CD14-positive monocyte (primary cell): ENCODE measurements at regions not wholly inside any gene's neighbourhood (a gene's known extent, or its start where the extent isn't known, plus 50 kb on each side); places are given as distances from the start of the nearest gene placed in this dataset.

Source experiments
- DNase-seq, 3 donors: peaks; one replicate each; pipeline ENCODE4 v3.0.0-alpha.2; 2011 to 2022
- H2AFZ ChIP-seq: 2 replicates; pipeline ENCODE4 v1.6.0; 2012; ENCODE audit warnings: mild to moderate bottlenecking, low read depth, low read length, inconsistent platforms; ENCODE audit not compliant: insufficient read depth, poor library complexity, severe bottlenecking
- H3K27ac ChIP-seq, 2 donors: 1 replicate in 1 of 2; 2 replicates in 1 of 2; pipeline ENCODE4 v1.5.1; 2012 to 2013; ENCODE audit warnings: low read length in 2 of 2, control low read depth in 1 of 2, inconsistent platforms in 1 of 2, low read depth in 1 of 2, mild to moderate bottlenecking in 1 of 2
- H3K27me3 ChIP-seq, 2 donors: one replicate each; pipeline versions ENCODE4 v1.6.0 to v1.6.1; 2011 to 2013; ENCODE audit warnings: low read length in 2 of 2; ENCODE audit not compliant: control insufficient read depth in 2 of 2, insufficient read depth in 2 of 2
- H3K36me3 ChIP-seq, 2 donors: replicated peaks in 1 of 2; 1 replicate in 1 of 2; 2 replicates in 1 of 2; pipeline versions ENCODE4 v1.5.1 to v1.6.1; 2012 to 2013; ENCODE audit warnings: low read length in 2 of 2, control low read depth in 1 of 2, inconsistent platforms in 1 of 2, mild to moderate bottlenecking in 1 of 2; ENCODE audit not compliant: insufficient read depth in 2 of 2, control insufficient read depth in 1 of 2
- H3K4me1 ChIP-seq, 2 donors: 1 replicate in 1 of 2; 2 replicates in 1 of 2; pipeline versions ENCODE4 v1.5.1 to v1.6.1; 2012 to 2013; ENCODE audit warnings: low read length in 2 of 2, control low read depth in 1 of 2, inconsistent platforms in 1 of 2, mild to moderate bottlenecking in 1 of 2, moderate library complexity in 1 of 2; ENCODE audit not compliant: insufficient read depth in 2 of 2, control insufficient read depth in 1 of 2
- H3K4me2 ChIP-seq: replicated peaks from 2 replicates; pipeline ENCODE3; 2012; ENCODE audit warnings: low read length, moderate library complexity, mild to moderate bottlenecking; ENCODE audit not compliant: poor library complexity, severe bottlenecking; ENCODE audit errors: extremely low read depth
- H3K4me3 ChIP-seq, 3 experiments: fragments of 200-600 bp in 1 of 3; sonication (generic) in 1 of 3; replicated peaks in 1 of 3; 1 replicate in 2 of 3; 2 replicates in 1 of 3; pipeline ENCODE4 v1.5.1; 2011 to 2013; ENCODE audit warnings: low read length in 3 of 3, mild to moderate bottlenecking in 3 of 3, control low read depth in 2 of 3, low read depth in 2 of 3, inconsistent platforms in 1 of 3, moderate library complexity in 1 of 3
- H3K79me2 ChIP-seq: 2 replicates; pipeline ENCODE4 v1.6.0; 2012; ENCODE audit warnings: mild to moderate bottlenecking, control low read depth, inconsistent platforms, low read length, moderate library complexity; ENCODE audit not compliant: insufficient read depth
- H3K9ac ChIP-seq: 2 replicates; pipeline ENCODE4 v1.6.0; 2017; ENCODE audit warnings: low read length, mild to moderate bottlenecking; ENCODE audit not compliant: insufficient read depth, poor library complexity, severe bottlenecking
- H3K9me3 ChIP-seq, 2 donors: replicated peaks in 1 of 2; 1 replicate in 1 of 2; 2 replicates in 1 of 2; pipeline versions ENCODE4 v1.5.1 to v1.6.1; 2012 to 2013; ENCODE audit warnings: low read length in 2 of 2, control low read depth in 1 of 2; ENCODE audit not compliant: control insufficient read depth in 1 of 2, insufficient read depth in 1 of 2
- H4K20me1 ChIP-seq: 2 replicates; pipeline ENCODE4 v1.6.0; 2012; ENCODE audit warnings: mild to moderate bottlenecking, low read length, control low read depth, moderate library complexity; ENCODE audit not compliant: insufficient read depth
- H3K27ac Mint-ChIP-seq, 7 donors: one replicate each; pipeline ENCODE4 v1.8.0; 2020; ENCODE audit warnings: mild to moderate bottlenecking in 7 of 7, mixed read lengths in 7 of 7, moderate library complexity in 6 of 7, inconsistent platforms in 2 of 7
- H3K27me3 Mint-ChIP-seq, 3 donors: one replicate each; pipeline ENCODE4 v1.8.0; 2021 to 2022; ENCODE audit warnings: low read depth in 3 of 3, mild to moderate bottlenecking in 3 of 3, mixed read lengths in 3 of 3, moderate library complexity in 3 of 3, inconsistent platforms in 1 of 3
- H3K36me3 Mint-ChIP-seq, 2 donors: one replicate each; pipeline ENCODE4 v1.8.0; 2020; ENCODE audit warnings: mixed read lengths in 2 of 2, inconsistent platforms in 1 of 2, mild to moderate bottlenecking in 1 of 2
- H3K4me1 Mint-ChIP-seq: one replicate; pipeline ENCODE4 v1.8.0; 2020; ENCODE audit warnings: mild to moderate bottlenecking, mixed read lengths
- H3K4me3 Mint-ChIP-seq, 2 donors: one replicate each; pipeline ENCODE4 v1.8.0; 2020; ENCODE audit warnings: mild to moderate bottlenecking in 2 of 2, mixed read lengths in 2 of 2, moderate library complexity in 1 of 2
- H3K9me3 Mint-ChIP-seq, 7 donors: one replicate each; pipeline ENCODE4 v1.8.0; 2020 to 2022; ENCODE audit warnings: mixed read lengths in 7 of 7, mild to moderate bottlenecking in 6 of 7, moderate library complexity in 6 of 7, inconsistent platforms in 2 of 7
- WGBS: methylation state at CpG from one replicate; pipeline ENCODE4 v1.1.5; 2013; ENCODE audit warnings: missing lambda C conversion rate; ENCODE audit not compliant: insufficient coverage; 5-methylcytosine and 5-hydroxymethylcytosine counted together
- intact Hi-C, 2 donors: fragments of 100-400 bp; cut with micrococcal nuclease; formaldehyde crosslinking; loops; one replicate each; pipeline versions ENCODE4 v1.15.0 to v1.15.1; 2023
- TF ChIP-seq, protein P1 (sequence below): fragments of 200-600 bp; IDR thresholded peaks from one replicate; pipeline ENCODE4 v1.8.0; 2022; ENCODE audit warnings: antibody characterized with exemption, mild to moderate bottlenecking

DNA sequence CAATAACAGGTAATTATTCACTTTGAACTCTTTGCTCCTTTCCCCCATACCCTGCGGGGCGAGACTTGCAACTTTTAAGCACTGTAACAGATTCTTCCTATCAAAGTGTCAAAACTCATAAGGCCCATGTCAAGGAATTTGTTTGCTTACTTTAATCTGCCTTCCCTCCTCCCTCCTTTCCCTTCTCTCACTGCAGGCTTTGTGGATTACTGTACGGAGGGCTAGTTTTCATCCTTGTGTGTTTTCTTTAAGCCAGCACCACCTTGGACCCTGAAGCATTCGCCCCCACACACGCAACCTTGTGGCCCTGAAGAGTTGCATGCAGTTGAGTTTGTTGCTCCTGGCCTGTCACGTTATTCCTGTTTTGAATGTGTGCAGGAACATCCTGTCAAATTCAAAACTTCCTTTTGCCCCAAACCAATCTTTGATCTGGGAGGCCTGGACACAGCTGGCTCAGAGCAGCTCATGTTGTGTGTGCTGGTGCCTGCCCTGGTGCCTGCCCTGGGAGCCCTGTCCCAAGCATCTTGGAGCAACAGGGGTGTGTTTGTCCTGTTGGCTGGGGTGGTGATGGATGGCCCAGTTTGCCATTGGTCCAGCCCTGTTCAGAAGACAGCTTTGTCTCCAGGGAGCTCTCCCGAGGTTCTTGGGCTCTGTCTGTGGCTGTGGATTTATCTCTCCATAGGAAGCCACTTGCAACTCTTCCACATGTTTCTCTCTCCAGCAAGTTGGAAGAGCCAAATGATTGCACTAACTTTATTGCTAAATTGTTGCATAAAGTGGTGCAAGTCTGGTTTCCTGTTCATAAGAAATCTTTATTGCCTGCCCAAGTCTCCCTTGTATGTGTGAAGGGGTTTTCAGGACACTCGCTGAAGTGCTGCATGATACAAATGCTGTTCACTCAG lies 199.6 kb downstream of the VAPA start:
- Mint-ChIP-seq H3K36me3 (peaks cover 0 to 6% of the 10 kb centered on the region in 2 donors), H3K9me3 (peaks cover 0 to 7% (median 4%) of the 10 kb centered on the region in 7 donors), H3K4me1 (peaks cover 74% of the 10 kb centered on the region), H3K27me3 (peaks cover 0 to 7% (median 0%) of the 10 kb centered on the region in 3 donors), H3K4me3 (peak overlapping the region in 1 of 2 donors; percentile 67), H3K27ac (peak overlapping the region; percentile 83 to 97 (median 93))
- Histone ChIP-seq H3K36me3 (no peaks in the 10 kb centered on the region), H4K20me1 (no peaks in the 10 kb centered on the region), H3K4me1 (peaks cover 67 to 70% of the 10 kb centered on the region in 2 donors), H3K9ac (peak overlapping the region; percentile 16), H2AFZ (peak overlapping the region; percentile 18), H3K9me3 (no peaks in the 10 kb centered on the region), H3K27ac (peak overlapping the region; percentile 36 to 80), H3K4me3 (peak overlapping the region in 1 of 3 experiments; percentile 43), H3K27me3 (no peaks in the 10 kb centered on the region), H3K79me2 (no peaks in the 10 kb centered on the region), H3K4me2 (peak overlapping the region; percentile 38)
- DNase-seq, result peak; percentile 53 to 82 (median 79)
- TF ChIP-seq, protein P1, sequence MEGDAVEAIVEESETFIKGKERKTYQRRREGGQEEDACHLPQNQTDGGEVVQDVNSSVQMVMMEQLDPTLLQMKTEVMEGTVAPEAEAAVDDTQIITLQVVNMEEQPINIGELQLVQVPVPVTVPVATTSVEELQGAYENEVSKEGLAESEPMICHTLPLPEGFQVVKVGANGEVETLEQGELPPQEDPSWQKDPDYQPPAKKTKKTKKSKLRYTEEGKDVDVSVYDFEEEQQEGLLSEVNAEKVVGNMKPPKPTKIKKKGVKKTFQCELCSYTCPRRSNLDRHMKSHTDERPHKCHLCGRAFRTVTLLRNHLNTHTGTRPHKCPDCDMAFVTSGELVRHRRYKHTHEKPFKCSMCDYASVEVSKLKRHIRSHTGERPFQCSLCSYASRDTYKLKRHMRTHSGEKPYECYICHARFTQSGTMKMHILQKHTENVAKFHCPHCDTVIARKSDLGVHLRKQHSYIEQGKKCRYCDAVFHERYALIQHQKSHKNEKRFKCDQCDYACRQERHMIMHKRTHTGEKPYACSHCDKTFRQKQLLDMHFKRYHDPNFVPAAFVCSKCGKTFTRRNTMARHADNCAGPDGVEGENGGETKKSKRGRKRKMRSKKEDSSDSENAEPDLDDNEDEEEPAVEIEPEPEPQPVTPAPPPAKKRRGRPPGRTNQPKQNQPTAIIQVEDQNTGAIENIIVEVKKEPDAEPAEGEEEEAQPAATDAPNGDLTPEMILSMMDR, result no peak
- intact Hi-C loops, result loop anchor here in 1 of 2 donors (10.0 kb wide), 1 partner anchor 69 kb away; no protein-coding TSS in a partner anchor
- WGBS, result 60% methylated on average over 4 of the region's 8 CpGs

DNA sequence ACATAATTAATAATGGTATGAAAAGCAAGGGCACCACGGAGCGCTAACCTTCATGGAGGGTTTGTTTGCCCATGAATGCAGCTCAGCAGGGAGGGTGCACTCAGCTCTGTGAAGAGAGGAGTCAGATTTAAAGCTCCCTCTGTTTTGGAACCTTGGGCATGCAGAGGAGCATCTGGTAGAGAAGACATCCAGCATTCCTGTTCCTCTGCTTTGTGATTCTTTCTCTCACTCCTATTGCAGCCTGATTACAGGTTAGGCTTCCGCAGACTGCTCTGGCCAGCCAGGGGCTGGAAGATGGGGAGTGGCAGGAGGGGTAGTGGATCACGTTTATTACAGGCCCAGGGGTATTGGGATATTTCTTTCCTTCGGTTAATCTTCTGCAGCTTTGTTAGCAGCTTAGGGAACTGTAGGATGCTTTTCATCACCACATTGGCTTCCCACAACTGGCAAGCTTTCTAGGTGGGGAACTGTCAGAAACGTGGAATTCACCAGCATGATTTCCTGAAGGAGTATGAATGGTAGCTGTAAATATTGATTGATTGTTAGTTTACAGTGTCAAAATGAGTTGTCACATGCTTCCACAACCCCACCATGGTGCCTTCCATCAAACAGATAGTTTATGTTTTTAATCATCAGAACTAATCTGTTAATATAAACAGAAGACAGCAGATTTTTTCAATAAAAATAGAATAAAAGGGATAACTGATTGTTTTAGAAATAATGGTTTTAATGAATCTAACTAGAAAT lies 201.1 kb downstream of the VAPA start:
- Histone ChIP-seq H3K27me3 (no peaks in the 10 kb centered on the region), H3K79me2 (no peaks in the 10 kb centered on the region), H3K27ac (peak overlapping the region; percentile 47 to 80), H4K20me1 (no peaks in the 10 kb centered on the region), H2AFZ (no peak overlapping the region), H3K36me3 (no peaks in the 10 kb centered on the region), H3K9me3 (no peaks in the 10 kb centered on the region), H3K4me3 (no peak overlapping the region), H3K4me2 (no peak overlapping the region), H3K9ac (no peak overlapping the region), H3K4me1 (peaks cover 67 to 69% of the 10 kb centered on the region in 2 donors)
- Mint-ChIP-seq H3K9me3 (peaks cover 0 to 5% (median 3%) of the 10 kb centered on the region in 7 donors), H3K27ac (peak overlapping the region; percentile 30 to 97 (median 93)), H3K4me1 (peaks cover 70% of the 10 kb centered on the region), H3K27me3 (peaks cover 0 to 7% (median 0%) of the 10 kb centered on the region in 3 donors), H3K4me3 (no peak overlapping the region), H3K36me3 (peaks cover 2% of the 10 kb centered on the region in 2 donors)
- TF ChIP-seq, protein P1, result no peak
- intact Hi-C loops, result loop anchor here in 1 of 2 donors (10.0 kb wide), 1 partner anchor 70 kb away; no protein-coding TSS in a partner anchor
- no peak for DNase-seq
- 100% methylated on average over 1 of the region's 6 CpGs for WGBS
